ENCODE measurements at regions not wholly inside any gene's neighbourhood (a gene's known extent, or its start where the extent isn't known, plus 50 kb on each side); places are given as distances from the start of the nearest gene placed in this dataset.
"Not testable (repeated sequence)": the region's sequence is repeated elsewhere in the genome, so short reads cannot be mapped to it uniquely, and the experiment has no call there.

DNA sequence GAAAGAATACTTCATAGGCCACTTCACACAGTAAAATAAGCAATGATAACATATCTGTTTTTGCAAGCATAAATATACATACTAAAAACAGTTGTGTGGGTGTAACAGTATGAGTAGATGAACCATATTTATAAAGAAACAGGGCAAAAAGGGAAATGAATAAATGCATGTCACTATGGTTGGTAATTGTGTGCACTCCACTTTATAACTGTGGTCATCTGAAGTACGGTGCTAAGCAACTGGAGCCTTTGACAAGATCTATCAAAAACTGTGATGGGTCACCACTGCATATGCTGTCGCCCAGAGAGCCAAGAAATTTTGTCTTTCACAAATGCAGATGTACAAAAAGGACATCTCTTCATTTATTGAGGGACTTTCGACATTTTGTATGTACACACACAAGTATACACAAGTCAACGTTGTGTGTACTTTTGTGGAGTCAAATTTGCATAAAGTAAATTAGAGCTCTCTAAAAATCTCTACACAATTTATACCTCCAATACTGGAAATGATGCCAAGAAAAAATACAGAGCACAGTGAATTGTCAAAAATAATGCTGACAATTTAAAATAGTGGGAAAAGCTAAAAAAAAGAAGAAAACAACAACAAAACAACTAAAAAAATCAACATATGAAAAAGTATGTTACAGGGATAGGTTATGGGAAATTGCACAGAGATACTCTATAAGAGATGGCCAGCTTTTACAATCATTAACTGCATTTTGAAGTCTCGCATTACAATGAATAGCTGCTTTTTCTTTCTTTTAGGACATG, 123.1 kb upstream of the ENPEP start:
- DNase-seq (ENCODE audit: low read depth) = no peak
- TF ChIP-seq, protein P1, sequence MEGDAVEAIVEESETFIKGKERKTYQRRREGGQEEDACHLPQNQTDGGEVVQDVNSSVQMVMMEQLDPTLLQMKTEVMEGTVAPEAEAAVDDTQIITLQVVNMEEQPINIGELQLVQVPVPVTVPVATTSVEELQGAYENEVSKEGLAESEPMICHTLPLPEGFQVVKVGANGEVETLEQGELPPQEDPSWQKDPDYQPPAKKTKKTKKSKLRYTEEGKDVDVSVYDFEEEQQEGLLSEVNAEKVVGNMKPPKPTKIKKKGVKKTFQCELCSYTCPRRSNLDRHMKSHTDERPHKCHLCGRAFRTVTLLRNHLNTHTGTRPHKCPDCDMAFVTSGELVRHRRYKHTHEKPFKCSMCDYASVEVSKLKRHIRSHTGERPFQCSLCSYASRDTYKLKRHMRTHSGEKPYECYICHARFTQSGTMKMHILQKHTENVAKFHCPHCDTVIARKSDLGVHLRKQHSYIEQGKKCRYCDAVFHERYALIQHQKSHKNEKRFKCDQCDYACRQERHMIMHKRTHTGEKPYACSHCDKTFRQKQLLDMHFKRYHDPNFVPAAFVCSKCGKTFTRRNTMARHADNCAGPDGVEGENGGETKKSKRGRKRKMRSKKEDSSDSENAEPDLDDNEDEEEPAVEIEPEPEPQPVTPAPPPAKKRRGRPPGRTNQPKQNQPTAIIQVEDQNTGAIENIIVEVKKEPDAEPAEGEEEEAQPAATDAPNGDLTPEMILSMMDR (conservative IDR thresholded peaks at IDR 0.05; ENCODE audit: control insufficient read depth, insufficient read depth, low read depth, low read length) = no peak
- no peak overlapping the region for H3K4me3 ChIP-seq (ENCODE audit: control insufficient read depth, low read depth, low read length)

DNA sequence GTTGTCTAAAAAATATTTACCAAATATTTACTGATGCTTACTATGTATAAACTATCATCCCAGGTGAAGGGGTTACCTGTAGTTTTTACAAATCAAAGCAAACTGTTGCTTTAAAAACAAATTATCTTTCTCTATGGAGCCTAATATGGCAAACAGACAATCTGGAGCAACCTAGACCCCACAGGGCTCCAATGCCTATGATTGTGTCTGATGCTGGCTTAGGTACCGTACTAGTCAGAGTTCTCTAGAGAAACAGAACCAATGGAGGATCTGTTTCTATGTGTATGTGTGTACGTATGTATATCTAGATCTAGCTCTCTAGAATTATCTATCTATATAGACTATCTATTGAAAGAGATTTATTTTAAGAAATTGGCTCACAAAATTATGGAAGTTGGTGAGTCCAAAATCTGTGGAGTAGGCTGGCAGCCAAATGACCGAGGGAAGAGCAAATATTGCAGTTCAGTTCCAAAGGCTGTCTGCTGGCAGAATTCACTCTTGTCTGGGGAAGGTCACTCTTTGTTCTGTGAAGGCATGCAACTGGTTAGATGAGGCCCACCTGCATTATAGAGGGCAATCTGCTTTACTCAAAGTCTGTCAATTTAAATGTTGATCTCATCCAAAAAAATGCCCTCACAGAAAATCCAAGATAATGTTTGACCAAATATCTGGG, 127.1 kb upstream of the ENPEP start:
- TF ChIP-seq, protein P1 (conservative IDR thresholded peaks at IDR 0.05; ENCODE audit: control insufficient read depth, insufficient read depth, low read depth, low read length) = no peak
- H3K4me3 ChIP-seq (ENCODE audit: control insufficient read depth, low read depth, low read length) = no peak overlapping the region
- no peak for DNase-seq (ENCODE audit: low read depth)

DNA sequence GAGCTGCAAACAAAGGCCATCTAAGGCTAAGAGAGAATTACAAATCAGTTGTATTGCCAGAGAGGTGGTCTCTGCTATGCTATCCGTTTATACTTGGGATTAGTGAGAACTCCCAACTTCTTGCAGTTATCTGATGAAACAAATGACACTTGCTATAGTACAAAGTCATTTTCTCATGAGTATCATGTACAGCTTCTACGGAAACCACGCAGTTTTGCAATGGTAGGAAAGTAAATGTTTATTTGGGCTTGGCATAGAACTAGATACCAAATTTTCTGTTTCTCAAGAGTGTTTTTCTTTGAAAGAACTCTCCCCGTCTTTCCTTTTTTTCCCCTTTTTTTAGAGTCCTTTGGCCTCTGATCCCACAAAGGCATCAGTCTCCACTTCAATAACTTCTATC, 128.2 kb upstream of the ENPEP start:
- TF ChIP-seq, protein P1 (conservative IDR thresholded peaks at IDR 0.05; ENCODE audit: control insufficient read depth, insufficient read depth, low read depth, low read length) = no peak
- no peak for DNase-seq (ENCODE audit: low read depth)
- no peak overlapping the region for H3K4me3 ChIP-seq (ENCODE audit: control insufficient read depth, low read depth, low read length)

DNA sequence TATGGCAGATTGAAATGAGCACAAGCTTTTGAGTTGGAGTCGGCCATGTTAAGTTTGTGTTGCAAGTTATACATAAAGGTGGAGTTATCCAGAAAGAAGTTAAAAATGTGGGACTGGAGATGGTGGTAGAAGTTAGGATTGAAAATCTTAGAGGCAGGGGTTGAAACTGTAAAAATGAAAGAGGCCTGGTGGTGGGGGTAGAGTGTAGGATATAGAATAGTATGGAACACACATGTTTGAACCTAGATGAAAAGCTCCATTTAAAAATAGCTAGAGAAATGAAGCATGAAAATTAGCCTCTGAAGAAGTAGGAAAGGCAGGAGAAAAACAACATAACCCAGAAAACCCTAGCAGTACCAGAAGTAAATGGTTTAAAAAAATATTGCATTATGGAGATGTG, 131.8 kb upstream of the ENPEP start:
- peak; percentile 2 for DNase-seq (ENCODE audit: low read depth)
- TF ChIP-seq, protein P1 (conservative IDR thresholded peaks at IDR 0.05; ENCODE audit: control insufficient read depth, insufficient read depth, low read depth, low read length) = peak; percentile 32
- no peak overlapping the region for H3K4me3 ChIP-seq (ENCODE audit: control insufficient read depth, low read depth, low read length)

DNA sequence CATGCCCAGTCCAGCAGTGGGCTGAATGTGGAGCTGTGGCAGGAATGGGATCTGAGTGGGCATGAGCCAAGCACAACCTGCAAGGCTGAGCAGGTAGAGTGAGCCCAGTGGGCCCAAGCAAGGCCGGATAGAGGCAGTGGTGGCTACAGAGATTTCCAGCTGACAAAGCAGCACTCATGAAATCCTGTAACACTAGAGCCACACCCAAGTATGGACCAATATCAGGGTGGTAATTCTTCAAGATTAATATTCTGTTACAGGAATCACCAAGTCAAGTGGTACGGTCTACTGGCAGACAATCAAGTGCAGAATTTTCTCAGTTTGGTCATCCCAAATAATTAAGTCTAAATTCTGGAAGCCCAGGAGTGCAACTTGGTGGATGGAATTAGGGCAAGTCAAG, 132.4 kb upstream of the ENPEP start:
- TF ChIP-seq, protein P1 (conservative IDR thresholded peaks at IDR 0.05; ENCODE audit: control insufficient read depth, insufficient read depth, low read depth, low read length) = no peak
- H3K4me3 ChIP-seq (ENCODE audit: control insufficient read depth, low read depth, low read length) = no peak overlapping the region
- no peak for DNase-seq (ENCODE audit: low read depth)

DNA sequence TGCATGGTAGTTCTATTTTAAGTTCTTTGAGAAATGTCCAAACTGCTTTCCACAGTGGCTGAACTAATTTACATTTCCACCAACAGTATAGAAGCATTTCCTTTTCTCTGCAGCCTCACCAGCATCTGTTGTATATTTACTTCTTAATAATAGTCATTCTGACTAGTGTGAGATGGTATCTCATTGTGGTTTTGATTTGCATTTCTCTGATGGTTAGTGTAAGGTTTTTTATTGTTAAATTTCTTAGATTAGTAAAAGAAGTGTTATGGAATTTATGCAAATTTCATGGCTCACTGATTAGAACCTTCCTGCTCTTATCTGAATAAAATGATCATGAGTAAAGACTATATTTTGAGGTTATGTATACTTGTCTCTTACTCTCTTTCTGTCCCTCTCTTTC, 134.8 kb upstream of the ENPEP start:
- H3K4me3 ChIP-seq (ENCODE audit: control insufficient read depth, low read depth, low read length); DNase-seq (ENCODE audit: low read depth): not testable (repeated sequence)

DNA sequence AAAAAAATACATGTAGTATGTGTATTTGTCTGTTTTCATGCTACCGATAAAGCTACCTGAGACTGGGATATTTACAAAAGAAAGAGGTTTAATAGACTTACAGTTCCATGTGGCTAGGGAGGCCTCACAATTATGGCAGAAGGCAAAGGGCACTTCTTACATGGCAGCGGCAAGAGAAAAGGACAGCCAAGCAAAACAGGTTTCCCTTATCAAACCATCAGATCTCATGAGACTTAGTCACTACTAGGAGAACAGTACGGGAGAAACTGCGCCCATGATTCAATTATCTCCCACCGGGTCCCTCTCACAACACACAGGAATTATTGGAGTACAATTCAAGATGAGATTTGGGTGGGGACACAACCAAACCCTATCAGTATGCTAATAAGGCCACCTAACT, 137.0 kb upstream of the ELOVL6 start:
- no peak overlapping the region for H3K4me3 ChIP-seq (ENCODE audit: control insufficient read depth, low read depth, low read length)
- DNase-seq (ENCODE audit: low read depth) = no peak
- TF ChIP-seq, protein P1 (conservative IDR thresholded peaks at IDR 0.05; ENCODE audit: control insufficient read depth, insufficient read depth, low read depth, low read length) = no peak

Measured in fibroblast of mammary gland (primary cell).